ENCODE measurements at regions not wholly inside any gene's neighbourhood (a gene's known extent, or its start where the extent isn't known, plus 50 kb on each side); places are given as distances from the start of the nearest gene placed in this dataset.

DNA sequence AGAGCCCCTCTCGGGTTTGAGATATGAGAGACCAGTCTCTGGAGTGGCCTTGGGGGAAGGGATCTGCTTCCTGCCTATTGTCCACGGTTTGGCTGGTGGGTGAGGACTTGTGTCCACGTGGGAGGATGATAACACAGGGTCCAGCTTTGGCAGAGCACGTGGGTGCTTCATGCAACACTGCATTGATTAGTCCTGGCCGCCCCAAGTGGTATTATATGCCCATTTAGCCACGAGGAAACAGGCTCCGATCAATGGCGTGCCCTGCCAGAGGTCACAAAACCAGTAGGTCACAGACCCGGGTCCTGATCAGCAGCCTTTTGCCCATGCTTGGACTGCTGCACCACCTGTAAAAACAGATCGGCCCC, 141.6 kb downstream of the RGS9 start:
- no peaks in the 10 kb centered on the region for H3K36me3 ChIP-seq (ENCODE audit: low read depth)
- DNase-seq (ENCODE audit: low spot score) (no peak), ATAC-seq (ENCODE audit: low read depth) (no peak)
- no peak for TF ChIP-seq CTCF (IDR thresholded peaks at IDR 0.05; ENCODE audit: poor library complexity, severe bottlenecking)
- no peak overlapping the region for H3K4me3 ChIP-seq (ENCODE audit: severe bottlenecking)
- no peak overlapping the region for H3K27ac ChIP-seq (ENCODE audit: poor library complexity, severe bottlenecking)
- no peaks in the 10 kb centered on the region for H3K4me1 ChIP-seq (ENCODE audit: insufficient read depth, poor library complexity, severe bottlenecking)
- no peaks in the 10 kb centered on the region for H3K9me3 ChIP-seq (ENCODE audit: severe bottlenecking)
- no peaks in the 10 kb centered on the region for H3K27me3 ChIP-seq (ENCODE audit: insufficient read depth, poor library complexity, severe bottlenecking)

DNA sequence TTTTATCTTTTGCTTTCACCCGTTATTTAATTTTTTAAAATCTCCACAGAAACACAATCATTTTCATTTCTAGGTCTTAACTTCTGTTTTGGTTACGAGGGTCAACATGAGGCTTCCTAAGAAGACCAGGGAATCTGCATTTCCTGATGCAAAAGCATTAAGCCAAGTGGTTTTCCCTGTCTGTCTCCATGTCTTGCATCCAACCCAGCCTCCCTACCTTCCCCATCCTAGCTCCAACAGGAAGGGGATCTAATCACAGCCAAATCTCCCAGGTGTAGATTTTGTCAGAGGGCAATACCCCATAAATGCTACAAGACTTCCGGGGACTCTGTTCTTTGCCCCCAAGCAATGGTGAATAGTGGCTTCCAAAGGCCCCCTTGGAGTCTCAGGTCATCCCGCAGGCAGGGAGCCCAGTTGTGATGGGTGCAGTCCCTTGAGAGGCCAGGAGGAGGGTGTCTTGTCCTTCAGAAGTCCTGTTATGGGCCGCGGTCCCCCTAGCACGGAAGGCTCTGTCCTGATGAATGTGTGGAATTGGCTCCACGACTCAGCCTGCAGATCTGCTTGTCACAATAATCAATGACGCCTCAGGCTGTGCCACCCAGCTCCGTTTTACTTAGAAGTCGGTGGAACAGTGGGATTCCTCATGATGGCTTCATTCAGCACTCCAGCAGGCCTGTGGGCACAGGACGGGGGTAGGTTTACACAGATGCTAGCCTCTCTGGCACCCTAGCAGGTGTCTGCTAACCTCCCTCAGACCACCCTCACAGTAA, 141.1 kb downstream of the RGS9 start:
- H3K27me3 ChIP-seq (ENCODE audit: insufficient read depth, poor library complexity, severe bottlenecking): no peaks in the 10 kb centered on the region
- H3K4me3 ChIP-seq (ENCODE audit: severe bottlenecking): no peak overlapping the region
- no peaks in the 10 kb centered on the region for H3K4me1 ChIP-seq (ENCODE audit: insufficient read depth, poor library complexity, severe bottlenecking)
- H3K27ac ChIP-seq (ENCODE audit: poor library complexity, severe bottlenecking): no peak overlapping the region
- no peak for DNase-seq (ENCODE audit: low spot score)
- H3K9me3 ChIP-seq (ENCODE audit: severe bottlenecking): no peaks in the 10 kb centered on the region
- ATAC-seq (ENCODE audit: low read depth): peak; percentile 76
- TF ChIP-seq CTCF (IDR thresholded peaks at IDR 0.05; ENCODE audit: poor library complexity, severe bottlenecking): peak; percentile 53
- no peaks in the 10 kb centered on the region for H3K36me3 ChIP-seq (ENCODE audit: low read depth)

DNA sequence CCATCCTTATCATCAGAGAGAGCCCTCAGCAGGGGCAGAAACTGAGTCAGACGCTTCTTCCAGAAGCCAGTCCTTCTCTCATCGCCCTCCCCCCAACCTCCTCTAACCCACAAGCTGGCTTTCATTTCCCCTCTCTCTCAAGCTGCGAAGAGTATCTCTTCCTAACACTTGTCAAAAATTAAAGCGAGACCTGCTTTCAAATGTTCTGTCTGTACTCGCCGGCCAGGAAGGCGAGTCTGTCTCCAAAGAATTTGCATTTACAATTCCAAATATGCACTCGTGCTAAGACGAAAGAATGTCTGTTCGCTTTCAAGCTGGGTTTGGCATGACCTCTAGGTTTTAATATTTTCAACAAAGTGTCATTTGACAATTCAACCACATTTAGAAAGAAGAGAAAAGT, 140.4 kb downstream of the RGS9 start:
- DNase-seq (ENCODE audit: low spot score) (no peak), ATAC-seq (ENCODE audit: low read depth) (no peak)

More for the DNA sequence above, 140.4 kb downstream of the RGS9 start:
- no peaks in the 10 kb centered on the region for H3K4me1 ChIP-seq (ENCODE audit: insufficient read depth, poor library complexity, severe bottlenecking)
- no peak overlapping the region for H3K27ac ChIP-seq (ENCODE audit: poor library complexity, severe bottlenecking)
- no peaks in the 10 kb centered on the region for H3K36me3 ChIP-seq (ENCODE audit: low read depth)
- TF ChIP-seq CTCF (IDR thresholded peaks at IDR 0.05; ENCODE audit: poor library complexity, severe bottlenecking): no peak
- H3K4me3 ChIP-seq (ENCODE audit: severe bottlenecking): no peak overlapping the region
- no peaks in the 10 kb centered on the region for H3K9me3 ChIP-seq (ENCODE audit: severe bottlenecking)
- no peaks in the 10 kb centered on the region for H3K27me3 ChIP-seq (ENCODE audit: insufficient read depth, poor library complexity, severe bottlenecking)

All from RWPE2 (cell line).